ENCODE measurements at regions not wholly inside any gene's neighbourhood (a gene's known extent, or its start where the extent isn't known, plus 50 kb on each side); places are given as distances from the start of the nearest gene placed in this dataset.

- TF ChIP-seq, protein P1, sequence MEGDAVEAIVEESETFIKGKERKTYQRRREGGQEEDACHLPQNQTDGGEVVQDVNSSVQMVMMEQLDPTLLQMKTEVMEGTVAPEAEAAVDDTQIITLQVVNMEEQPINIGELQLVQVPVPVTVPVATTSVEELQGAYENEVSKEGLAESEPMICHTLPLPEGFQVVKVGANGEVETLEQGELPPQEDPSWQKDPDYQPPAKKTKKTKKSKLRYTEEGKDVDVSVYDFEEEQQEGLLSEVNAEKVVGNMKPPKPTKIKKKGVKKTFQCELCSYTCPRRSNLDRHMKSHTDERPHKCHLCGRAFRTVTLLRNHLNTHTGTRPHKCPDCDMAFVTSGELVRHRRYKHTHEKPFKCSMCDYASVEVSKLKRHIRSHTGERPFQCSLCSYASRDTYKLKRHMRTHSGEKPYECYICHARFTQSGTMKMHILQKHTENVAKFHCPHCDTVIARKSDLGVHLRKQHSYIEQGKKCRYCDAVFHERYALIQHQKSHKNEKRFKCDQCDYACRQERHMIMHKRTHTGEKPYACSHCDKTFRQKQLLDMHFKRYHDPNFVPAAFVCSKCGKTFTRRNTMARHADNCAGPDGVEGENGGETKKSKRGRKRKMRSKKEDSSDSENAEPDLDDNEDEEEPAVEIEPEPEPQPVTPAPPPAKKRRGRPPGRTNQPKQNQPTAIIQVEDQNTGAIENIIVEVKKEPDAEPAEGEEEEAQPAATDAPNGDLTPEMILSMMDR (IDR thresholded peaks at IDR 0.05; ENCODE audit: extremely low read depth in 1 of 2, insufficient read depth in 1 of 2, low read depth in 1 of 2, low read length in 2 of 2), result no peak
- TF ChIP-seq, protein P2, sequence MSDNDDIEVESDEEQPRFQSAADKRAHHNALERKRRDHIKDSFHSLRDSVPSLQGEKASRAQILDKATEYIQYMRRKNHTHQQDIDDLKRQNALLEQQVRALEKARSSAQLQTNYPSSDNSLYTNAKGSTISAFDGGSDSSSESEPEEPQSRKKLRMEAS (IDR thresholded peaks at IDR 0.05; ENCODE audit: insufficient read depth, insufficient read length), result no peak
- TF ChIP-seq POLR2A (IDR thresholded peaks at IDR 0.05; ENCODE audit: low read depth, low read length) (no peak), FOS (IDR thresholded peaks at IDR 0.05; ENCODE audit: borderline replicate concordance, insufficient read depth, low read length) (no peak)
These were observed 2028.6 kb upstream of the CELF4 start for GRCh38 chr18:39594206-39594605.

Data from endothelial cell of umbilical vein (primary cell).